ENCODE measurements at regions not wholly inside any gene's neighbourhood (a gene's known extent, or its start where the extent isn't known, plus 50 kb on each side); places are given as distances from the start of the nearest gene placed in this dataset.

- H3K27ac ChIP-seq (replicated peaks) = no peak overlapping the region
- TF ChIP-seq GABPA (IDR thresholded peaks at IDR 0.05; ENCODE audit: low read depth) (no peak), REST (IDR thresholded peaks at IDR 0.05; ENCODE audit: insufficient replicate concordance, low read depth) (no peak), SPI1 (IDR thresholded peaks at IDR 0.05; ENCODE audit: borderline replicate concordance, low read depth) (no peak), POLR2AphosphoS5 (IDR thresholded peaks at IDR 0.05; ENCODE audit: low read depth) (no peak), CTCF (IDR thresholded peaks at IDR 0.05; ENCODE audit: insufficient read depth, low read length) (no peak)
- H3K27me3 ChIP-seq (ENCODE audit: insufficient read depth, poor library complexity, severe bottlenecking) = no peaks in the 10 kb centered on the region
- no peak overlapping the region for H3K4me3 ChIP-seq (replicated peaks; ENCODE audit: insufficient read depth, low read length)
- DNase-seq (ENCODE audit: low read depth in 1 of 2, low spot score in 1 of 2) = no peak
These were observed 521.3 kb upstream of the CHORDC1 start for GRCh38 chr11:90744169-90744568.

GRCh38 chr11:90738799-90739198 lies 516.0 kb upstream of the CHORDC1 start:
- no peak overlapping the region for H3K27ac ChIP-seq (replicated peaks)
- no peak for DNase-seq (ENCODE audit: low read depth in 1 of 2, low spot score in 1 of 2)
- no peaks in the 10 kb centered on the region for H3K27me3 ChIP-seq (ENCODE audit: insufficient read depth, poor library complexity, severe bottlenecking)
- TF ChIP-seq REST (IDR thresholded peaks at IDR 0.05; ENCODE audit: insufficient replicate concordance, low read depth) (no peak), POLR2AphosphoS5 (IDR thresholded peaks at IDR 0.05; ENCODE audit: low read depth) (no peak), GABPA (IDR thresholded peaks at IDR 0.05; ENCODE audit: low read depth) (no peak), CTCF (IDR thresholded peaks at IDR 0.05; ENCODE audit: insufficient read depth, low read length) (no peak), SPI1 (IDR thresholded peaks at IDR 0.05; ENCODE audit: borderline replicate concordance, low read depth) (no peak)
- H3K4me3 ChIP-seq (replicated peaks; ENCODE audit: insufficient read depth, low read length) = no peak overlapping the region

GRCh38 chr11:90737444-90738050 lies 514.7 kb upstream of the CHORDC1 start:
- DNase-seq (ENCODE audit: low read depth in 1 of 2, low spot score in 1 of 2) = no peak
- no peaks in the 10 kb centered on the region for H3K27me3 ChIP-seq (ENCODE audit: insufficient read depth, poor library complexity, severe bottlenecking)
- no peak overlapping the region for H3K27ac ChIP-seq (replicated peaks)
- TF ChIP-seq GABPA (IDR thresholded peaks at IDR 0.05; ENCODE audit: low read depth) = no peak
- TF ChIP-seq POLR2AphosphoS5 (IDR thresholded peaks at IDR 0.05; ENCODE audit: low read depth) = no peak
- no peak for TF ChIP-seq CTCF (IDR thresholded peaks at IDR 0.05; ENCODE audit: insufficient read depth, low read length)
- TF ChIP-seq REST (IDR thresholded peaks at IDR 0.05; ENCODE audit: insufficient replicate concordance, low read depth) = no peak
- TF ChIP-seq SPI1 (IDR thresholded peaks at IDR 0.05; ENCODE audit: borderline replicate concordance, low read depth) = no peak
- H3K4me3 ChIP-seq (replicated peaks; ENCODE audit: insufficient read depth, low read length) = no peak overlapping the region
